Ascending aorta (tissue), 2 donors: ENCODE measurements at regions not wholly inside any gene's neighbourhood (a gene's known extent, or its start where the extent isn't known, plus 50 kb on each side); places are given as distances from the start of the nearest gene placed in this dataset.

ENCODE experiments used
- DNase-seq, 2 donors: peaks; one replicate each; pipeline ENCODE4 v3.0.0-alpha.2; 2019; ENCODE audit warnings: low spot score in 2 of 2
- H3K27ac ChIP-seq, 2 donors: fragments of 200-600 bp; sonication (generic); one replicate each; pipeline ENCODE4 v1.5.1; 2016 to 2017; ENCODE audit warnings: mild to moderate bottlenecking in 1 of 2
- H3K27me3 ChIP-seq: fragments of 200-600 bp; sonication (generic); one replicate; pipeline ENCODE4 v1.5.1; 2017
- H3K36me3 ChIP-seq, 2 donors: fragments of 200-600 bp; sonication (generic); one replicate each; pipeline ENCODE4 v1.5.1; 2016
- H3K4me1 ChIP-seq, 2 donors: fragments of 200-600 bp; sonication (generic); one replicate each; pipeline ENCODE4 v1.5.1; 2016 to 2017; ENCODE audit warnings: mild to moderate bottlenecking in 1 of 2
- H3K4me3 ChIP-seq, 2 donors: fragments of 200-600 bp; sonication (generic); one replicate each; pipeline ENCODE4 v1.5.1; 2016 to 2017; ENCODE audit warnings: mild to moderate bottlenecking in 1 of 2
- H3K9me3 ChIP-seq, 2 donors: fragments of 200-600 bp; sonication (generic); one replicate each; pipeline ENCODE4 v1.5.1; 2016
- intact Hi-C: fragments of 100-400 bp; cut with DNase I; formaldehyde crosslinking; loops from one replicate; pipeline ENCODE4 v1.15.1; 2023
- TF ChIP-seq, protein P1 (sequence below), 3 experiments: fragments of 200-600 bp in 2 of 3; fragments of 450-650 bp in 1 of 3; sonication (generic) in 2 of 3; IDR thresholded peaks; one replicate each; pipeline ENCODE4 v1.5.1; 2016 to 2019; ENCODE audit warnings: antibody characterized with exemption in 3 of 3, mild to moderate bottlenecking in 1 of 3, moderate library complexity in 1 of 3

GRCh38 chr10:44818701-44819127, 92.4 kb upstream of the TMEM72 start:
- no peak overlapping the region for H3K27ac ChIP-seq
- TF ChIP-seq, protein P1, sequence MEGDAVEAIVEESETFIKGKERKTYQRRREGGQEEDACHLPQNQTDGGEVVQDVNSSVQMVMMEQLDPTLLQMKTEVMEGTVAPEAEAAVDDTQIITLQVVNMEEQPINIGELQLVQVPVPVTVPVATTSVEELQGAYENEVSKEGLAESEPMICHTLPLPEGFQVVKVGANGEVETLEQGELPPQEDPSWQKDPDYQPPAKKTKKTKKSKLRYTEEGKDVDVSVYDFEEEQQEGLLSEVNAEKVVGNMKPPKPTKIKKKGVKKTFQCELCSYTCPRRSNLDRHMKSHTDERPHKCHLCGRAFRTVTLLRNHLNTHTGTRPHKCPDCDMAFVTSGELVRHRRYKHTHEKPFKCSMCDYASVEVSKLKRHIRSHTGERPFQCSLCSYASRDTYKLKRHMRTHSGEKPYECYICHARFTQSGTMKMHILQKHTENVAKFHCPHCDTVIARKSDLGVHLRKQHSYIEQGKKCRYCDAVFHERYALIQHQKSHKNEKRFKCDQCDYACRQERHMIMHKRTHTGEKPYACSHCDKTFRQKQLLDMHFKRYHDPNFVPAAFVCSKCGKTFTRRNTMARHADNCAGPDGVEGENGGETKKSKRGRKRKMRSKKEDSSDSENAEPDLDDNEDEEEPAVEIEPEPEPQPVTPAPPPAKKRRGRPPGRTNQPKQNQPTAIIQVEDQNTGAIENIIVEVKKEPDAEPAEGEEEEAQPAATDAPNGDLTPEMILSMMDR (IDR thresholded peaks at IDR 0.05) = no peak
- DNase-seq = no peak
- no peaks in the 10 kb centered on the region for H3K27me3 ChIP-seq
- H3K9me3 ChIP-seq = no peaks in the 10 kb centered on the region
- intact Hi-C loops = no loop called here
- H3K4me3 ChIP-seq = no peak overlapping the region
- H3K4me1 ChIP-seq = no peaks in the 10 kb centered on the region
- no peaks in the 10 kb centered on the region for H3K36me3 ChIP-seq

DNA sequence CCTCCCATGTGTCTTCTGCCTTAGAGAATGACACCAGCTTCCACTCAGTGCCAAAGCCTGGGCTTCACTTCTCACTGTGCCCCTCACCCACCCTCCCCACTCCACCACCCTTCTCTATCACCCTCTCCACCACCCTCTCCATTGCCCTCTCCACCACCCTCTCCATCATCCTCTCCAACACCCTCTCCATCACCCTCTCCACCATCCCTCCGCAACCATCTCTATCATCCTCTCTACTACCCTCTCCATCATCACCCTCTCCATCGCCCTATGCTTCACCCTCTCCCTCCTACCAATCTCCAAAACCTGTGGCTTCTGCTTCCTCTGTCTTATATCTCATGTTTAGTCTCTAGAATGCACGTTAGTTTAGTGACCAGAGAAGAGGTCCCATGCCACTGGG, 91.0 kb upstream of the TMEM72 start:
- intact Hi-C loops = no loop called here
- Histone ChIP-seq H3K27me3 (no peaks in the 10 kb centered on the region), H3K27ac (no peak overlapping the region), H3K4me1 (no peaks in the 10 kb centered on the region), H3K9me3 (no peaks in the 10 kb centered on the region), H3K4me3 (no peak overlapping the region), H3K36me3 (no peaks in the 10 kb centered on the region)
- TF ChIP-seq, protein P1 (IDR thresholded peaks at IDR 0.05) = no peak
- DNase-seq = no peak

DNA sequence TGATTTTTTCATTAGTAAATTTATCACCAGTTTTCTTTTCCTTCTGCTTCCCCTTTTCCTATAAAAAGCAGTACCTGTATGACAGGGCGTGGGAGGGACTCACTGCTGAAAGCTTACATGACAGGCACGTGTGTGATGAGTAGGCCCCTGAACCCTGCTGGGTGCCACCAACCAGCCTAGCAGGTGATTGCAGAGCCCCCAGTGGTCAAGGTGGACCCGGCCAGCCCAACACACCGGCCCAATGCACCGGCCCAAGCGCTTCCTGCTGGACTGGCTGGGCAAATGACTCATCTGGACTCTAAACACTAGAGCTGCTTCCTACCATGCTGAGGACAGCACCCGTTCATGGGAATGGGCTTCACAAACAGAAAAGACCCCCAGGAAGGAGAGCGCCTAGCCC, 89.8 kb upstream of the TMEM72 start:
- H3K4me1 ChIP-seq = no peaks in the 10 kb centered on the region
- H3K27ac ChIP-seq = no peak overlapping the region
- no peaks in the 10 kb centered on the region for H3K36me3 ChIP-seq
- no peaks in the 10 kb centered on the region for H3K9me3 ChIP-seq
- TF ChIP-seq, protein P1 (IDR thresholded peaks at IDR 0.05) = no peak
- no peak overlapping the region for H3K4me3 ChIP-seq
- intact Hi-C loops = no loop called here
- H3K27me3 ChIP-seq = no peaks in the 10 kb centered on the region
- no peak for DNase-seq

GRCh38 chr10:44822349-44822748, 88.8 kb upstream of the TMEM72 start:
- Histone ChIP-seq H3K27me3 (no peaks in the 10 kb centered on the region), H3K27ac (no peak overlapping the region), H3K4me3 (no peak overlapping the region), H3K4me1 (no peaks in the 10 kb centered on the region), H3K9me3 (no peaks in the 10 kb centered on the region), H3K36me3 (no peaks in the 10 kb centered on the region)
- TF ChIP-seq, protein P1 (IDR thresholded peaks at IDR 0.05) = no peak
- DNase-seq = no peak
- intact Hi-C loops = no loop called here

DNA sequence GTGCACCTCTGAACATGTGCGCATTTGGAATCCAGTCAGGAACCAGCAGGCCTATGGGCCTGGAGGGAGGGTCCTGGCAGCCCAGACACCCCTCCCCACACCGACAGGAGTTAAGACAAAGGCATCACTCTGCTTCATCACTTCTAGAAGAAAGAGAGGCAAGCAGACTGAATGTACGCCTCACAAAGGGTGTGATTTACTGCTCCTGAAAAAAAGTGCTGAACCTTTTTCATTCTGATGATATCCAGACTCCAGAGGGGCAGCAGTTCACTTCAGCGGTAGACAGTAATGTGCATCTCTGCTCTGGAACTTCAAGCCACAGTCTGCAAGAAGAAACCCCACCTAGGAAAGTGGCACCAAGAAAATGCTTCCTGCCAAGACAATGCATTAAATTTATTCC, 88.2 kb upstream of the TMEM72 start:
- no peak for DNase-seq
- H3K4me1 ChIP-seq = no peaks in the 10 kb centered on the region

More for the DNA sequence above, 88.2 kb upstream of the TMEM72 start:
- Histone ChIP-seq H3K4me3 (no peak overlapping the region), H3K27me3 (no peaks in the 10 kb centered on the region), H3K9me3 (no peaks in the 10 kb centered on the region), H3K27ac (no peak overlapping the region), H3K36me3 (no peaks in the 10 kb centered on the region)
- TF ChIP-seq, protein P1 (IDR thresholded peaks at IDR 0.05) = no peak
- intact Hi-C loops = no loop called here
